IMR-90 (cell line): ENCODE measurements at regions not wholly inside any gene's neighbourhood (a gene's known extent, or its start where the extent isn't known, plus 50 kb on each side); places are given as distances from the start of the nearest gene placed in this dataset.

Experiments used
- ATAC-seq: fragments of 200-7000 bp; cut with Tn5 transposase; 2 replicates; pipeline ENCODE4 v1.9.1; 2020; ENCODE audit warnings: low read depth, mild to moderate bottlenecking, moderate library complexity
- BruUV-seq: library from RNA; stranded (reverse); fragments of 400-500 nt; replicated peaks from 2 replicates; lab custom pipeline; 2021; lab: Mats Ljungman, UMichigan
- CTCF ChIA-PET: fragments of 300-600 bp; formaldehyde crosslinking; extraction: SDS; loops from one replicate; lab custom pipeline; 2021; ENCODE audit warnings: antibody characterized with exemption; lab: Yijun Ruan, JAX
- POLR2A ChIA-PET: fragments of 300-600 bp; sonication (Branson Sonifier 250); formaldehyde crosslinking; loops from one replicate; lab custom pipeline; 2022; ENCODE audit warnings: antibody characterized with exemption; ENCODE audit not compliant: unreplicated experiment; lab: Charles Lee
- DNase-seq: peaks from one replicate; pipeline ENCODE4 v3.0.0; 2013
- H2AFZ ChIP-seq: replicated peaks from 2 replicates; pipeline ENCODE3; 2013; ENCODE audit warnings: low read length, mild to moderate bottlenecking; ENCODE audit not compliant: poor library complexity
- H2AK5ac ChIP-seq: 2 replicates; pipeline ENCODE4 v1.6.1; 2013; ENCODE audit warnings: low read depth, low read length, inconsistent platforms
- H2AK9ac ChIP-seq: replicated peaks from 2 replicates; pipeline ENCODE3; 2013; ENCODE audit warnings: mild to moderate bottlenecking, low read depth, low read length, moderate library complexity; ENCODE audit not compliant: poor library complexity
- H2BK120ac ChIP-seq: 2 replicates; pipeline ENCODE4 v1.6.1; 2013; ENCODE audit warnings: low read depth, low read length, inconsistent platforms
- H2BK15ac ChIP-seq: 3 replicates; pipeline ENCODE4 v1.6.1; 2013; ENCODE audit warnings: low read depth, low read length, inconsistent platforms
- H2BK20ac ChIP-seq: 2 replicates; pipeline ENCODE4 v1.6.1; 2013; ENCODE audit warnings: low read depth, mild to moderate bottlenecking, inconsistent platforms, low read length, moderate library complexity
- H2BK5ac ChIP-seq: 2 replicates; pipeline ENCODE4 v1.6.1; 2013; ENCODE audit warnings: mild to moderate bottlenecking, low read depth, low read length, inconsistent platforms; ENCODE audit not compliant: poor library complexity, severe bottlenecking
- H3K14ac ChIP-seq: replicated peaks from 2 replicates; pipeline ENCODE4 v1.6.1; 2013; ENCODE audit warnings: low read depth, low read length, inconsistent platforms
- H3K18ac ChIP-seq: 2 replicates; pipeline ENCODE4 v1.6.1; 2013; ENCODE audit warnings: low read depth, low read length, control low read depth
- H3K23ac ChIP-seq: 2 replicates; pipeline ENCODE4 v1.6.1; 2013; ENCODE audit warnings: low read depth, low read length, inconsistent platforms
- H3K27ac ChIP-seq: 2 replicates; pipeline ENCODE4 v1.5.1; 2013; ENCODE audit warnings: mild to moderate bottlenecking, control low read depth, low read length; ENCODE audit not compliant: insufficient read depth
- H3K27me3 ChIP-seq: 2 replicates; pipeline ENCODE4 v1.6.1; 2013; ENCODE audit warnings: low read length; ENCODE audit not compliant: control insufficient read depth, insufficient read depth
- H3K36me3 ChIP-seq: 2 replicates; pipeline ENCODE4 v1.6.1; 2013; ENCODE audit warnings: low read length, mixed read lengths; ENCODE audit not compliant: control insufficient read depth, insufficient read depth
- H3K4ac ChIP-seq: 2 replicates; pipeline ENCODE4 v1.6.1; 2013; ENCODE audit warnings: low read depth, low read length, inconsistent platforms
- H3K4me1 ChIP-seq: 2 replicates; pipeline ENCODE4 v1.6.1; 2013; ENCODE audit warnings: low read length, mixed read lengths; ENCODE audit not compliant: control insufficient read depth, insufficient read depth
- H3K4me2 ChIP-seq: 2 replicates; pipeline ENCODE4 v1.6.1; 2013; ENCODE audit warnings: low read depth, mild to moderate bottlenecking, control low read depth, low read length, moderate library complexity
- H3K4me3 ChIP-seq: 2 replicates; pipeline ENCODE4 v1.5.1; 2013; ENCODE audit warnings: low read depth, mild to moderate bottlenecking, control low read depth, low read length, moderate library complexity; ENCODE audit not compliant: insufficient read depth
- H3K56ac ChIP-seq: 2 replicates; pipeline ENCODE4 v1.6.1; 2013; ENCODE audit warnings: low read length, inconsistent platforms; ENCODE audit not compliant: insufficient read depth; ENCODE audit errors: extremely low read depth
- H3K79me1 ChIP-seq, 2 experiments: 2 replicates each; pipeline ENCODE4 v1.6.1; 2013; ENCODE audit warnings: low read length in 2 of 2, inconsistent platforms in 1 of 2, low read depth in 1 of 2
- H3K9ac ChIP-seq: 2 replicates; pipeline ENCODE4 v1.6.1; 2013; ENCODE audit warnings: low read depth, low read length, control low read depth
- H3K9me1 ChIP-seq: 2 replicates; pipeline ENCODE4 v1.6.1; 2013; ENCODE audit warnings: low read length, inconsistent platforms; ENCODE audit not compliant: insufficient read depth
- H3K9me3 ChIP-seq: 2 replicates; pipeline ENCODE4 v1.6.1; 2013; ENCODE audit warnings: low read length; ENCODE audit not compliant: control insufficient read depth, insufficient read depth
- H4K20me1 ChIP-seq: 2 replicates; pipeline ENCODE4 v1.6.1; 2013; ENCODE audit warnings: low read length, inconsistent platforms; ENCODE audit not compliant: insufficient read depth
- H4K5ac ChIP-seq: 2 replicates; pipeline ENCODE4 v1.6.1; 2013; ENCODE audit warnings: mild to moderate bottlenecking, low read depth, low read length, control low read depth
- H4K8ac ChIP-seq, 2 experiments: 2 replicates each; pipeline ENCODE4 v1.6.1; 2013; ENCODE audit warnings: low read depth in 2 of 2, low read length in 2 of 2, control low read depth in 1 of 2, inconsistent platforms in 1 of 2
- H4K91ac ChIP-seq: 2 replicates; pipeline ENCODE4 v1.6.1; 2013; ENCODE audit warnings: low read depth, low read length, inconsistent platforms; ENCODE audit not compliant: insufficient read depth
- CHD1 ChIP-seq: IDR thresholded peaks from 2 replicates; pipeline ENCODE4 v1.6.1; 2012; ENCODE audit warnings: low read depth, low read length, improper control_type of control experiment
- CTCF ChIP-seq: conservative IDR thresholded peaks from 2 replicates; pipeline ENCODE4 v1.5.1; 2012; ENCODE audit warnings: mild to moderate bottlenecking, low read depth, low read length, improper control_type of control experiment
- FOS ChIP-seq: fragments of 150-350 bp; IDR thresholded peaks from 2 replicates; pipeline ENCODE4 v1.6.1; 2016; ENCODE audit warnings: low read depth, low read length
- MAZ ChIP-seq: IDR thresholded peaks from 2 replicates; pipeline ENCODE4 v1.6.1; 2012; ENCODE audit warnings: low read depth, mild to moderate bottlenecking, low read length, improper control_type of control experiment, moderate library complexity, borderline replicate concordance
- MXI1 ChIP-seq: IDR thresholded peaks from 2 replicates; pipeline ENCODE4 v1.6.1; 2012; ENCODE audit warnings: low read depth, mild to moderate bottlenecking, low read length, moderate library complexity, borderline replicate concordance
- NFE2L2 ChIP-seq: fragments of 150-350 bp; IDR thresholded peaks from 2 replicates; pipeline ENCODE4 v1.6.1; 2016; ENCODE audit warnings: low read depth, mild to moderate bottlenecking, low read length
- POLR2A ChIP-seq: IDR thresholded peaks from 2 replicates; pipeline ENCODE4 v1.6.1; 2012; ENCODE audit warnings: mild to moderate bottlenecking, low read depth, low read length
- RAD21 ChIP-seq: IDR thresholded peaks from 2 replicates; pipeline ENCODE4 v1.6.1; 2012; ENCODE audit warnings: low read length, improper control_type of control experiment
- SMC3 ChIP-seq: fragments of 150-350 bp; IDR thresholded peaks from 2 replicates; pipeline ENCODE4 v1.6.1; 2016; ENCODE audit warnings: low read depth, mild to moderate bottlenecking, antibody characterized with exemption, low read length, moderate library complexity
- WGBS, 2 experiments: methylation state at CpG; one replicate each; pipeline versions ENCODE4 v1.1.5 to v1.1.7; 2013; ENCODE audit warnings: missing lambda C conversion rate in 2 of 2; ENCODE audit not compliant: insufficient read length in 1 of 2; ENCODE audit errors: extremely low coverage in 2 of 2; 5-methylcytosine and 5-hydroxymethylcytosine counted together
- dilution Hi-C: fragments of 300-500 bp; cut with HindIII; formaldehyde crosslinking; loops from one replicate; pipeline ENCODE4 v1.14.3; 2018; ENCODE audit warnings: low sequenced_read_pairs; ENCODE audit not compliant: unreplicated experiment
- in situ Hi-C: fragments of 300-500 bp; cut with MboI; formaldehyde crosslinking; loops from 3 replicates; pipeline ENCODE4 v1.14.3; 2019; ENCODE audit warnings: low sequenced_read_pairs, inconsistent platforms, mixed read lengths
- intact Hi-C: fragments of 100-400 bp; cut with micrococcal nuclease; formaldehyde crosslinking; loops from 2 replicates; pipeline ENCODE4 v1.10.0; 2022
- TF ChIP-seq, protein P1 (sequence below): fragments of 150-350 bp; IDR thresholded peaks from 2 replicates; pipeline ENCODE4 v1.6.1; 2016; ENCODE audit warnings: low read depth, mild to moderate bottlenecking, low read length, moderate library complexity, borderline replicate concordance

- no peak overlapping the region for H3K14ac ChIP-seq
- ChIA-PET CTCF (no interaction called here), POLR2A (no interaction called here)
- dilution Hi-C loops (no loop called here), intact Hi-C loops (no loop called here), in situ Hi-C loops (no loop called here)
- BruUV-seq = no TSS peak
- no peak overlapping the region for H3K27ac ChIP-seq
- no peak overlapping the region for H2AK9ac ChIP-seq
- ATAC-seq (no peak), DNase-seq (no peak)
- H2BK15ac ChIP-seq = no peak overlapping the region
- no peak overlapping the region for H2BK120ac ChIP-seq
- H3K9ac ChIP-seq = no peak overlapping the region
- no peaks in the 10 kb centered on the region for H3K36me3 ChIP-seq
- H3K18ac ChIP-seq = no peak overlapping the region
- no peak overlapping the region for H3K4me3 ChIP-seq
- H3K4ac ChIP-seq = no peak overlapping the region
- H3K4me2 ChIP-seq = no peak overlapping the region
- H3K9me3 ChIP-seq = no peaks in the 10 kb centered on the region
- no peak overlapping the region for H3K56ac ChIP-seq
- no peak overlapping the region for H4K8ac ChIP-seq
- no peak overlapping the region for H4K91ac ChIP-seq
- no peaks in the 10 kb centered on the region for H3K9me1 ChIP-seq
- no peak overlapping the region for H3K23ac ChIP-seq
- H3K4me1 ChIP-seq = no peaks in the 10 kb centered on the region
- WGBS, 2 experiments = no CpG with 5 or more reads among the region's 5 CpGs
- TF ChIP-seq, protein P1, sequence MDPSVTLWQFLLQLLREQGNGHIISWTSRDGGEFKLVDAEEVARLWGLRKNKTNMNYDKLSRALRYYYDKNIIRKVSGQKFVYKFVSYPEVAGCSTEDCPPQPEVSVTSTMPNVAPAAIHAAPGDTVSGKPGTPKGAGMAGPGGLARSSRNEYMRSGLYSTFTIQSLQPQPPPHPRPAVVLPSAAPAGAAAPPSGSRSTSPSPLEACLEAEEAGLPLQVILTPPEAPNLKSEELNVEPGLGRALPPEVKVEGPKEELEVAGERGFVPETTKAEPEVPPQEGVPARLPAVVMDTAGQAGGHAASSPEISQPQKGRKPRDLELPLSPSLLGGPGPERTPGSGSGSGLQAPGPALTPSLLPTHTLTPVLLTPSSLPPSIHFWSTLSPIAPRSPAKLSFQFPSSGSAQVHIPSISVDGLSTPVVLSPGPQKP = no peak
- TF ChIP-seq MAZ (no peak), CHD1 (no peak), POLR2A (no peak), CTCF (no peak), FOS (no peak), MXI1 (no peak), RAD21 (no peak), NFE2L2 (no peak), SMC3 (no peak)
- H4K5ac ChIP-seq = no peak overlapping the region
- no peaks in the 10 kb centered on the region for H3K79me1 ChIP-seq
- H2AK5ac ChIP-seq = no peak overlapping the region
- no peak overlapping the region for H2BK20ac ChIP-seq
- no peaks in the 10 kb centered on the region for H4K20me1 ChIP-seq
- H2AFZ ChIP-seq = no peak overlapping the region
- H3K27me3 ChIP-seq = no peaks in the 10 kb centered on the region; the same call in 1 of the 2 replicates
- H2BK5ac ChIP-seq = no peak overlapping the region
Observed at GRCh38 chr12:111238075-111238734, 130.7 kb downstream of the PHETA1 start.
